SH-SY5Y (cell line): ENCODE measurements at regions not wholly inside any gene's neighbourhood (a gene's known extent, or its start where the extent isn't known, plus 50 kb on each side); places are given as distances from the start of the nearest gene placed in this dataset.

Experiments used
- GATA2 ChIP-seq: IDR thresholded peaks from 2 replicates; pipeline ENCODE4 v1.6.1; 2011; ENCODE audit warnings: mild to moderate bottlenecking, low read depth, low read length
- GATA3 ChIP-seq: IDR thresholded peaks from 2 replicates; pipeline ENCODE4 v1.6.1; 2011; ENCODE audit warnings: low read depth, mild to moderate bottlenecking, low read length, moderate library complexity

GRCh38 chr7:131625817-131626372, 69.5 kb upstream of the PODXL start:
- TF ChIP-seq GATA2: no peak
- no peak for TF ChIP-seq GATA3
